WTC11 (cell line): ENCODE measurements at regions not wholly inside any gene's neighbourhood (a gene's known extent, or its start where the extent isn't known, plus 50 kb on each side); places are given as distances from the start of the nearest gene placed in this dataset.

Source experiments
- FOXK1 ChIP-seq: sonication (generic); formaldehyde crosslinking; IDR thresholded peaks from 2 replicates; pipeline ENCODE4 v1.8.0; 2022; ENCODE audit warnings: mild to moderate bottlenecking, moderate library complexity, missing genetic modification reagents
- KAT7 ChIP-seq: sonication (generic); formaldehyde crosslinking; IDR thresholded peaks from 2 replicates; pipeline ENCODE4 v1.8.1; 2023; ENCODE audit warnings: missing genetic modification reagents, mild to moderate bottlenecking, borderline replicate concordance
- MAX ChIP-seq: sonication (generic); formaldehyde crosslinking; IDR thresholded peaks from 2 replicates; pipeline ENCODE4 v1.8.0; 2022; ENCODE audit warnings: mild to moderate bottlenecking, missing genetic modification reagents
- RELA ChIP-seq: sonication (generic); formaldehyde crosslinking; IDR thresholded peaks from 2 replicates; pipeline ENCODE4 v1.8.1; 2022; ENCODE audit warnings: missing genetic modification reagents, mild to moderate bottlenecking, borderline replicate concordance
- USF2 ChIP-seq: sonication (generic); formaldehyde crosslinking; IDR thresholded peaks from 2 replicates; pipeline ENCODE4 v1.8.1; 2023; ENCODE audit warnings: mild to moderate bottlenecking, missing genetic modification reagents, moderate library complexity
- ZBTB43 ChIP-seq: sonication (generic); formaldehyde crosslinking; IDR thresholded peaks from 2 replicates; pipeline ENCODE4 v1.8.1; 2023; ENCODE audit warnings: mild to moderate bottlenecking, missing genetic modification reagents
- ZNF512 ChIP-seq: sonication (generic); formaldehyde crosslinking; IDR thresholded peaks from 2 replicates; pipeline ENCODE4 v1.8.1; 2022; ENCODE audit warnings: missing genetic modification reagents, borderline replicate concordance
- TF ChIP-seq, protein P1 (sequence below): fragments of 200-600 bp; IDR thresholded peaks from 2 replicates; pipeline ENCODE4 v1.8.0; 2022; ENCODE audit warnings: antibody characterized with exemption

DNA sequence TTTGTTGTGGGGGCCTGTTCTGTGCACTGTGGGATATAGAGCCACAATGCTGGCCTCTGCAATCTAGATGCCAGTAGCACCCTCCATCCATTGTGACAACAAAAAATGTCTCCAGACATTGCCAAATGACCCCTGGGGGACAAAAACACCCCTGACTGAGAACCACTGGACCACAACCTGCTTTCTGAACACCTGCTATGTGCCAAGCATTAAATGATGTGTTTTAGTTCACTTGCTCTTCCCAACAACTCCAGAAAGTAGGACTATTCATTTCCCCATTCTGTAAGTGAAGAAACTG lies 367.0 kb upstream of the ERCC4 start:
- TF ChIP-seq, protein P1, sequence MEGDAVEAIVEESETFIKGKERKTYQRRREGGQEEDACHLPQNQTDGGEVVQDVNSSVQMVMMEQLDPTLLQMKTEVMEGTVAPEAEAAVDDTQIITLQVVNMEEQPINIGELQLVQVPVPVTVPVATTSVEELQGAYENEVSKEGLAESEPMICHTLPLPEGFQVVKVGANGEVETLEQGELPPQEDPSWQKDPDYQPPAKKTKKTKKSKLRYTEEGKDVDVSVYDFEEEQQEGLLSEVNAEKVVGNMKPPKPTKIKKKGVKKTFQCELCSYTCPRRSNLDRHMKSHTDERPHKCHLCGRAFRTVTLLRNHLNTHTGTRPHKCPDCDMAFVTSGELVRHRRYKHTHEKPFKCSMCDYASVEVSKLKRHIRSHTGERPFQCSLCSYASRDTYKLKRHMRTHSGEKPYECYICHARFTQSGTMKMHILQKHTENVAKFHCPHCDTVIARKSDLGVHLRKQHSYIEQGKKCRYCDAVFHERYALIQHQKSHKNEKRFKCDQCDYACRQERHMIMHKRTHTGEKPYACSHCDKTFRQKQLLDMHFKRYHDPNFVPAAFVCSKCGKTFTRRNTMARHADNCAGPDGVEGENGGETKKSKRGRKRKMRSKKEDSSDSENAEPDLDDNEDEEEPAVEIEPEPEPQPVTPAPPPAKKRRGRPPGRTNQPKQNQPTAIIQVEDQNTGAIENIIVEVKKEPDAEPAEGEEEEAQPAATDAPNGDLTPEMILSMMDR, result no peak
- TF ChIP-seq FOXK1 (CRISPR knock-in tag) (no peak), ZBTB43 (CRISPR knock-in tag) (no peak), MAX (no peak), USF2 (no peak), ZNF512 (no peak), KAT7 (CRISPR knock-in tag) (no peak), RELA (no peak)
